RWPE2 (cell line): ENCODE measurements at regions not wholly inside any gene's neighbourhood (a gene's known extent, or its start where the extent isn't known, plus 50 kb on each side); places are given as distances from the start of the nearest gene placed in this dataset.
"Not testable (repeated sequence)": the region's sequence is repeated elsewhere in the genome, so short reads cannot be mapped to it uniquely, and the experiment has no call there.

ENCODE experiments used
- ATAC-seq: fragments of 200-7000 bp; cut with Tn5 transposase; 3 replicates; pipeline ENCODE4 v1.9.1; 2021; ENCODE audit warnings: low read depth
- DNase-seq: peaks from one replicate; pipeline ENCODE4 v3.0.0-alpha.2; 2020; ENCODE audit warnings: low spot score
- H3K27ac ChIP-seq: fragments of 450-650 bp; 2 replicates; pipeline ENCODE4 v1.5.1; 2017; ENCODE audit warnings: mild to moderate bottlenecking; ENCODE audit not compliant: poor library complexity, severe bottlenecking
- H3K27me3 ChIP-seq: fragments of 250-450 bp; sonication (Bioruptor Pico); 2 replicates; pipeline ENCODE4 v1.5.1; 2021; ENCODE audit warnings: mild to moderate bottlenecking, moderate library complexity; ENCODE audit not compliant: insufficient read depth, poor library complexity, severe bottlenecking
- H3K36me3 ChIP-seq: fragments of 250-450 bp; sonication (Bioruptor Pico); 2 replicates; pipeline ENCODE4 v1.5.1; 2020; ENCODE audit warnings: low read depth, mild to moderate bottlenecking, moderate library complexity
- H3K4me1 ChIP-seq: fragments of 250-450 bp; sonication (Bioruptor Pico); 2 replicates; pipeline ENCODE4 v1.5.1; 2021; ENCODE audit warnings: mild to moderate bottlenecking, moderate library complexity; ENCODE audit not compliant: insufficient read depth, poor library complexity, severe bottlenecking
- H3K4me3 ChIP-seq: fragments of 250-450 bp; sonication (Bioruptor Pico); 2 replicates; pipeline ENCODE4 v1.5.1; 2021; ENCODE audit warnings: mild to moderate bottlenecking, moderate library complexity; ENCODE audit not compliant: severe bottlenecking
- H3K9me3 ChIP-seq: fragments of 250-450 bp; sonication (Bioruptor Pico); 2 replicates; pipeline ENCODE4 v1.5.1; 2021; ENCODE audit warnings: mild to moderate bottlenecking, moderate library complexity; ENCODE audit not compliant: severe bottlenecking
- TF ChIP-seq, protein P1 (sequence below): fragments of 450-650 bp; IDR thresholded peaks from one replicate; pipeline ENCODE4 v1.5.1; 2017; ENCODE audit warnings: mild to moderate bottlenecking, moderate library complexity; ENCODE audit not compliant: poor library complexity, severe bottlenecking

DNA sequence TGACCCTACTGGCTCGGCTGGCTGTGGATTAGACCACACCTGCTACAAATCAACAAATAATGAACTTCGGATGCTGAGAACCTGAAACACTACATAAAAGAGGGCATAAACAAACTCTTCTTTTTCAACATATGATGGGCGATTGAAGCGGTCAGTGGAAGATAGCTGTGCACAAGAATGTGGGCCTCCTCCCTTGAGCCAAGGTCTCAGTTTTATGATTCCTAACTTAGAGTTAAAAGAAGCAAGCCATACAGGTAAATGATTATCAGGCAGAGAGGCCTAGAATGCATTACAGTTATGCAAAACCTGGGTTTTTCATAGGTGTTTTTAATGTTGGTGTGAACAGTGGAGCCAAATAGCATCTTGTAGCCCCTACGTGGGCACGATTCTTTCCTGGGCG lies 307.9 kb upstream of the PLGLB1 start:
- DNase-seq, H3K27me3 ChIP-seq, ATAC-seq, H3K36me3 ChIP-seq, H3K4me3 ChIP-seq, H3K4me1 ChIP-seq, H3K9me3 ChIP-seq, H3K27ac ChIP-seq: not testable (repeated sequence)

DNA sequence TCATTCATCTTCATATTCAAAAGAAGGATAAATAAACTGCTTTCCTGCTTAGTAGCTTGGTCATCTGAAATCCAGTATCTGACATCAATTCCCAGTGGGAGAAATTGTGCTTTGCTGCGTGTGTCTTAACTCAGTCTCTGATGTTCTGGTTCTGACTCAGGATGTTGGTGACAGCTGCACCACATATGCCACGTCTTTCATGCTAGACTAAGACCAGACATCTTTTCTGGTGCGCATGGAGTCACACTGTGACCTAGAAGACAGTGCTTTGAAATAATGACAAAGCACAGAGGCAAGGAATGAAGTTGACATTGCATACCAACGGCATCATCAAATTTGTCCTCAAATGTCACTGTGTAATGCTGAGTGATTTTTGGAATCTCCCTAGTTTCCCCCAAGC lies 308.8 kb upstream of the PLGLB1 start:
- not testable (repeated sequence) for H3K27ac ChIP-seq, DNase-seq, H3K4me1 ChIP-seq, H3K27me3 ChIP-seq, ATAC-seq, H3K9me3 ChIP-seq, H3K36me3 ChIP-seq, H3K4me3 ChIP-seq

DNA sequence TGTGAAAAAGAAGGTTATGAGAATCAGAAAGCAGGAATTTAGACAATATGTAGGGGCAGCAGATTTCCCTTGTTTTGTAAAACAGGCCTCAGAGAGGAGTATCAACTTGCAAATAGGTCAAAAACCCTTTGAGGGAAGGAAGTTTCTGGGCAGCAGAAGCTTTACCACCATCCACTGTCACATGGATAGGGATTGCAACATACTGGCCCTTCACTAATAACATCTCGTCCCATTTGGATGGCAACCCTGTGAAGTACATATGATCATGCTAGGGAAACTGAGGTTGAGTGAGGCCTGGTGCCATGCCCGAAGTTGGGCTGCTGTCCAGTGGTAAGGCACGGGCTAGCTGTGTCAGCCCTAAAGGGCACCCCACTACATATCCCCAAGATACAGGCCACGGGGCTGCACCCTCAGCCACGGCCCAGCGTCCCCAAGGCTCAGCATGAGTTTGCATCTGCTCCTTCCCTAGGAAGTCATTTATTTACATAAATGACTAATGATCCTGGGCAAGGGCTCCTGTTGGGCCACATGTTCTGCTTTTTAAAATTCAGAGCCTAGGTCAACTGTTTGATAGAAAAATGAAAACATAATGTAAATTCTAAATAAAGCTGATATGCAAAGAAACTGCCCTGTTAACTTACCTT lies 310.4 kb upstream of the PLGLB1 start:
- not testable (repeated sequence) for H3K4me3 ChIP-seq, H3K9me3 ChIP-seq, H3K4me1 ChIP-seq, H3K27me3 ChIP-seq, H3K27ac ChIP-seq, H3K36me3 ChIP-seq, ATAC-seq, DNase-seq

DNA sequence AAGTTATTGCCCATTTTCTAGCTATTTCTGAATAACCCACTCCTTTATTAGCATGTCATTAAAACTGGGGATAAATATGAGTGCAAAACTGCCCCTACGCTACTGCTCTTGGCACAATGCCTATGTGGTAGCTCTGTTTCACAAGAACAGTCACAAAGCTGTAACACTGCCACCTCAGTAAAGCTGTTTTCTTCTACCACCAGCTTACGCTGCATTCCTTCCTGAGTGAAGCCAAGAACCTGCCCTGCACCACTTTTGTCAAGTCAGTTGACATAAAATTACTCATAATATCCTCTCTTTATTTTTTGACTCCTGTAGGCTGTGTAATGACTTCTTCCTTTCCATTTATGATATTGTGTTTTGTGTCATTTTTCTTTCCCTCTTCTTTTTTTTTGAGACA lies 313.2 kb upstream of the PLGLB1 start:
- H3K27ac ChIP-seq, H3K27me3 ChIP-seq, H3K36me3 ChIP-seq, H3K9me3 ChIP-seq, DNase-seq, H3K4me3 ChIP-seq, ATAC-seq, H3K4me1 ChIP-seq: not testable (repeated sequence)

DNA sequence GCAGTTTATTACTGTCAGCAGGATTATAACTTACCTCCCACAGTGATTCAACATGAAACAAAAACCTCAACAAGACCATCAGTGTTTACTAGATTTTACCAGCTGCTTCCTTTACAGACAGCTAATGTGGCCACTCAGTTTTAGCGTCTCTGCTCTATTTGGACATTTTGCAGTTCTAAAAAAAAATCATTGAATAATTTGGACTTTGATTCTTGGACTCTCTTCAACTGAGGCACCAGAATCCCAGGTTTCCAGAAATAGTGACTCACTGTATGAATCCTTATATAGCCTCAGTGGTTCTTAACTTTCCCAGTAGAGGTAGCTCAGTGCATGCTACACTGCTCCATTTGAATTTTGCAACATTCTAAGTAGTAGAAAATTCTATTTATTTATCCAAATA lies 317.4 kb upstream of the PLGLB1 start:
- H3K9me3 ChIP-seq, H3K4me3 ChIP-seq, ATAC-seq, H3K4me1 ChIP-seq, DNase-seq, H3K27ac ChIP-seq, H3K27me3 ChIP-seq, H3K36me3 ChIP-seq: not testable (repeated sequence)

DNA sequence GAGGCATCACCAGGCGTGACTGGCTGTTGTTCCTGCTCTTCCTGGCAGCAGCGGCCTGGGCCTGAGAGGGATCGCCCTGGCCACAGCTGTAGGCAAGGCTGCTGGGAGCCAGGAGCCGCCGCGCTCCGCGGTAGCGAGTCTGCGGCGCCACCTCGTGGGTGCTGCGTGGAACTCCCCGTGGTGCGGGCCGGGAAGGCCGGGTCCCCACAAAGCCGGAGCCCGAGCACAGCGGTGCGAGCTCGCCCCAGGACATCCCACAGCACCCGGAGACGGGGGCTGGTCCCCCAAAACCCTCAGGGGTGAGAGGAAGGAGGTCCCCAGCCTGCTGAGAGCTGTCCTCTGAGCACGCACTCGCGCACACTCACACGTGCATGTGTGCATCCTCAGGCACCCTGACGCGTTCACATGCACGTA lies 320.0 kb upstream of the PLGLB1 start:
- H3K27ac ChIP-seq, H3K9me3 ChIP-seq, H3K4me3 ChIP-seq, ATAC-seq, DNase-seq, H3K4me1 ChIP-seq, H3K27me3 ChIP-seq, H3K36me3 ChIP-seq: not testable (repeated sequence)
- TF ChIP-seq, protein P1, sequence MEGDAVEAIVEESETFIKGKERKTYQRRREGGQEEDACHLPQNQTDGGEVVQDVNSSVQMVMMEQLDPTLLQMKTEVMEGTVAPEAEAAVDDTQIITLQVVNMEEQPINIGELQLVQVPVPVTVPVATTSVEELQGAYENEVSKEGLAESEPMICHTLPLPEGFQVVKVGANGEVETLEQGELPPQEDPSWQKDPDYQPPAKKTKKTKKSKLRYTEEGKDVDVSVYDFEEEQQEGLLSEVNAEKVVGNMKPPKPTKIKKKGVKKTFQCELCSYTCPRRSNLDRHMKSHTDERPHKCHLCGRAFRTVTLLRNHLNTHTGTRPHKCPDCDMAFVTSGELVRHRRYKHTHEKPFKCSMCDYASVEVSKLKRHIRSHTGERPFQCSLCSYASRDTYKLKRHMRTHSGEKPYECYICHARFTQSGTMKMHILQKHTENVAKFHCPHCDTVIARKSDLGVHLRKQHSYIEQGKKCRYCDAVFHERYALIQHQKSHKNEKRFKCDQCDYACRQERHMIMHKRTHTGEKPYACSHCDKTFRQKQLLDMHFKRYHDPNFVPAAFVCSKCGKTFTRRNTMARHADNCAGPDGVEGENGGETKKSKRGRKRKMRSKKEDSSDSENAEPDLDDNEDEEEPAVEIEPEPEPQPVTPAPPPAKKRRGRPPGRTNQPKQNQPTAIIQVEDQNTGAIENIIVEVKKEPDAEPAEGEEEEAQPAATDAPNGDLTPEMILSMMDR = peak; percentile 63

DNA sequence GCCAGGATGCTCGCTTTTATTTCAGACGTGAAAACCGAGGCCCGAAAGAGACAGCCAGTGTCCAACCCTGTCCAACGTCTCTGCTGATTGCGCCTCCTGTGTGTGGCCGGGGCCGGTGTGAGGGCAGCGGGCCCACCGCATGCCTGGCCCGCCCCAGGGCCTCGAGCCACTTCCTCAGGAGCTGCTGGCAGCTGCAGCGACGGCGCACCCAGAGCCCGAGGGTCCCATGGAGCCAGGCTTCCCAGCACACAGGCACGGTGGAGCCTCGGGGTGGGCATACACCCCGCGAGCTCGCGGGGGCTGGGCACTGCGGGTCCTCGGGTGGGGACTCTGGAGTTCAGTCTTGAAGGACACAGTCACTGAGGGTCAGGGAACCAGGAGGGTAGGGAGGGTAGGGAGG lies 320.5 kb upstream of the PLGLB1 start:
- not testable (repeated sequence) for H3K9me3 ChIP-seq, H3K36me3 ChIP-seq, ATAC-seq, H3K27me3 ChIP-seq, H3K4me1 ChIP-seq, DNase-seq, H3K27ac ChIP-seq, H3K4me3 ChIP-seq

DNA sequence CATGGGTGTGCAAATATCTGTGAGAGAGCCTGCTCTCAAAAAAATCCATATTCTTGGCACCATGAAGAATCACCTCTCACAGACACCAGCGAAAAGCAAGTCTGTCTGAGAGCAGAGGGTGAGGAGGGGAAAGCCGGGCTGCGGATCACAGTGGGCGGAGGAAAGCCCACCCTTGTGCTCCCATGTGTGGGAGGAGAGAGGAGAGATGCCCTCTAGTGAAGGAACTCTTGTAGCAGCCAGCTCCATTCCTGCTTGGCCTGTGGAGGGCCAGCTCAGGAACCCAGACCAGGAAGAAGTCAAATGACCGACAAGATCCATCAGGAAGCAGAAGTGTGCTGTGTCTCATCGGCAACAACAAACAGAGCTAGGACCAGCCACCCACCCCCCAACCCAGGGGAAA lies 321.7 kb upstream of the PLGLB1 start:
- not testable (repeated sequence) for ATAC-seq, DNase-seq, H3K27ac ChIP-seq

DNA sequence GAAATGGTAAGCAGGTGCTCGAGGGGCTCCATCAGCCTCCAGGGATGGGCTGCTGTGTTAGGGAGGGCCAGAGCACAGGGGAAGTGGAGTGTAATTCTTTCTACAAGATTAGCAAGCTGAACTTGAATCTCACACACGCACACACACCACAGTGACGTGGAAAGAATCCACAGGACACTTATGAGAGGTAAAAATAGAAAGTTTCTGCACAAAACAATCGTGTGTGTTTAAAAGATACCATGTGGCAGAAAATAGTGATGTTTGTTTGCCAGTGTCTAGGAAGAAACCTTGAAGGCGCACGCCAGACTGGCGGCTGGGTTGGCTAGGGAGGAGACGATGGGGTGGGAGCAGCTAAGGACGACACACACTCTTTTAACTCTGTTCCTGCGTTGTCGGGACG lies 323.6 kb upstream of the PLGLB1 start:
- not testable (repeated sequence) for ATAC-seq, H3K9me3 ChIP-seq

More for the DNA sequence above, 321.7 kb upstream of the PLGLB1 start:
- H3K9me3 ChIP-seq, H3K36me3 ChIP-seq, H3K4me1 ChIP-seq, H3K4me3 ChIP-seq, H3K27me3 ChIP-seq: not testable (repeated sequence)

DNA sequence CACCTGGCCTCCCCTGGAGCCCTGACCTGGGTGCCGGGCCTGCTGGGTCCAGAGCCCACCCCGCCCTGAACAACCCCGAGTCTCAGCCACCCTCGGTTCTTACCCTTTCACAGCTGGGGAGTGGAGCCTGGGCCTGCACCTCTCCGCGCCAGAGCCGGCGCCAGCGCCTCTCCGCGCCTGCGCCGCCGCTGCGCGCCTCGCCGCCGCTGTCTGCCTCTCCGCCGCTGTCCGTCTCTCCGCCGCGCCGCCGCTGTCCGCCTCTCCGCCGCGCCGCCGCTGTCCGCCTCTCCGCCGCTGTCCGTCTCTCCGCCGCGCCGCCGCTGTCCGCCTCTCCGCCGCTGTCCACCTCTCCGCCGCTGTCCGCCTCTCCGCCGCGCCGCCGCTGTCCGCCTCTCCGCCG lies 326.9 kb upstream of the PLGLB1 start:
- not testable (repeated sequence) for H3K27ac ChIP-seq, H3K36me3 ChIP-seq, H3K9me3 ChIP-seq, H3K27me3 ChIP-seq, H3K4me3 ChIP-seq, ATAC-seq, H3K4me1 ChIP-seq, DNase-seq

More for the DNA sequence above, 323.6 kb upstream of the PLGLB1 start:
- not testable (repeated sequence) for H3K4me3 ChIP-seq, H3K4me1 ChIP-seq, H3K27me3 ChIP-seq, DNase-seq, H3K27ac ChIP-seq, H3K36me3 ChIP-seq

DNA sequence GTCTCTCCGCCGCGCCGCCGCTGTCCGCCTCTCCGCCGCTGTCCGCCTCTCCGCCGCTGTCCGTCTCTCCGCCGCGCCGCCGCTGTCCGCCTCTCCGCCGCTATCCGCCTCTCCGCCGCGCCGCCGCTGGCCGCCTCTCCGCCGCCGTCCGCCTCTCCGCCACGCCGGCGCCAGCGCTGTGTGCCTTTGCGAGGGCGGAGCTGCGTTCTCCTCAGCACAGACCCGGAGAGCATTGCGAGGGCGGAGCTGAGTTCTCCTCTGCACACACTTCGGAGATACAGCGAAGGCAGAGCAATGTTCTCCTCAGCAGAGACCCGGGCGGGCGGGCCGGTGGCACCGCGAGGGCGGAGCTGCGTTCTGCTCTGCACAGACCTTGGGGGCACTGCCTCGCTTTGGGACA lies 327.4 kb upstream of the PLGLB1 start:
- H3K36me3 ChIP-seq, H3K9me3 ChIP-seq, DNase-seq, H3K27me3 ChIP-seq, ATAC-seq, H3K4me1 ChIP-seq, H3K27ac ChIP-seq, H3K4me3 ChIP-seq: not testable (repeated sequence)
